ENCODE measurements at regions not wholly inside any gene's neighbourhood (a gene's known extent, or its start where the extent isn't known, plus 50 kb on each side); places are given as distances from the start of the nearest gene placed in this dataset.

GRCh38 chr5:2996687-2997086, 245.2 kb upstream of the IRX2 start:
- H3K4me1 ChIP-seq (ENCODE audit: control insufficient read depth in 1 of 2, low read depth in 2 of 2) = no peaks in the 10 kb centered on the region
- no peaks in the 10 kb centered on the region for H3K27me3 ChIP-seq (replicated peaks; ENCODE audit: insufficient read depth)
- no peaks in the 10 kb centered on the region for H3K36me3 ChIP-seq
- no peak overlapping the region for H3K27ac ChIP-seq
- DNase-seq (ENCODE audit: low spot score) = no peak
- ATAC-seq (ENCODE audit: insufficient number of reproducible peaks, low FRiP score, low read depth) = no peak
- no peaks in the 10 kb centered on the region for H3K9me3 ChIP-seq
- no peak overlapping the region for H3K4me3 ChIP-seq
- no peak for TF ChIP-seq CTCF (IDR thresholded peaks at IDR 0.05)

- H3K4me3 ChIP-seq = no peak overlapping the region
- ATAC-seq (ENCODE audit: insufficient number of reproducible peaks, low FRiP score, low read depth) (no peak), DNase-seq (ENCODE audit: low spot score) (no peak)
- no peaks in the 10 kb centered on the region for H3K9me3 ChIP-seq
- H3K36me3 ChIP-seq = no peaks in the 10 kb centered on the region
- no peak overlapping the region for H3K27ac ChIP-seq
- H3K27me3 ChIP-seq (replicated peaks; ENCODE audit: insufficient read depth) = no peaks in the 10 kb centered on the region
- no peak for TF ChIP-seq CTCF (IDR thresholded peaks at IDR 0.05)
- no peaks in the 10 kb centered on the region for H3K4me1 ChIP-seq (ENCODE audit: control insufficient read depth in 1 of 2, low read depth in 2 of 2)
Observed at GRCh38 chr5:2996248-2996647, 244.8 kb upstream of the IRX2 start.

GRCh38 chr5:2995667-2996066, 244.2 kb upstream of the IRX2 start:
- ATAC-seq (ENCODE audit: insufficient number of reproducible peaks, low FRiP score, low read depth) (no peak), DNase-seq (ENCODE audit: low spot score) (no peak)
- Histone ChIP-seq H3K27me3 (replicated peaks; ENCODE audit: insufficient read depth) (no peaks in the 10 kb centered on the region), H3K9me3 (no peaks in the 10 kb centered on the region), H3K27ac (no peak overlapping the region), H3K36me3 (no peaks in the 10 kb centered on the region), H3K4me3 (no peak overlapping the region), H3K4me1 (ENCODE audit: control insufficient read depth in 1 of 2, low read depth in 2 of 2) (no peaks in the 10 kb centered on the region)
- no peak for TF ChIP-seq CTCF (IDR thresholded peaks at IDR 0.05)

GRCh38 chr5:2995035-2995434, 243.6 kb upstream of the IRX2 start:
- DNase-seq (ENCODE audit: low spot score) = no peak
- Histone ChIP-seq H3K4me1 (ENCODE audit: control insufficient read depth in 1 of 2, low read depth in 2 of 2) (no peaks in the 10 kb centered on the region), H3K36me3 (no peaks in the 10 kb centered on the region), H3K9me3 (no peaks in the 10 kb centered on the region), H3K27me3 (replicated peaks; ENCODE audit: insufficient read depth) (no peaks in the 10 kb centered on the region), H3K4me3 (no peak overlapping the region), H3K27ac (no peak overlapping the region)
- no peak for TF ChIP-seq CTCF (IDR thresholded peaks at IDR 0.05)
- ATAC-seq (ENCODE audit: insufficient number of reproducible peaks, low FRiP score, low read depth) = no peak

GRCh38 chr5:2993771-2994170, 242.3 kb upstream of the IRX2 start:
- no peaks in the 10 kb centered on the region for H3K27me3 ChIP-seq (replicated peaks; ENCODE audit: insufficient read depth)
- DNase-seq (ENCODE audit: low spot score) = no peak
- H3K4me1 ChIP-seq (ENCODE audit: control insufficient read depth in 1 of 2, low read depth in 2 of 2) = no peaks in the 10 kb centered on the region
- no peak overlapping the region for H3K27ac ChIP-seq
- no peaks in the 10 kb centered on the region for H3K9me3 ChIP-seq
- no peak overlapping the region for H3K4me3 ChIP-seq
- TF ChIP-seq CTCF (IDR thresholded peaks at IDR 0.05) = no peak
- no peak for ATAC-seq (ENCODE audit: insufficient number of reproducible peaks, low FRiP score, low read depth)
- no peaks in the 10 kb centered on the region for H3K36me3 ChIP-seq
